Right lobe of liver (tissue), 6 donors: ENCODE measurements at regions not wholly inside any gene's neighbourhood (a gene's known extent, or its start where the extent isn't known, plus 50 kb on each side); places are given as distances from the start of the nearest gene placed in this dataset.
"Not testable (repeated sequence)": the region's sequence is repeated elsewhere in the genome, so short reads cannot be mapped to it uniquely, and the experiment has no call there.

Experiments
- ATAC-seq, 4 donors: fragments of 200-7000 bp; cut with Tn5 transposase; one replicate each; pipeline ENCODE4 v1.9.1; 2020; ENCODE audit warnings: mild to moderate bottlenecking in 4 of 4, moderate library complexity in 4 of 4
- DNase-seq, 3 donors: peaks; one replicate each; pipeline ENCODE4 v3.0.0-alpha.2; 2020
- H3K27ac ChIP-seq, 3 donors: fragments of 200-600 bp; one replicate each; pipeline ENCODE4 v1.8.0; 2022
- H3K27me3 ChIP-seq, 2 donors: fragments of 200-600 bp; one replicate each; pipeline ENCODE4 v1.8.0; 2022
- H3K36me3 ChIP-seq, 4 donors: fragments of 200-600 bp; sonication (generic) in 1 of 4; one replicate each; pipeline versions ENCODE4 v1.5.1 to v1.8.0; 2017 to 2022; ENCODE audit warnings: control low read depth in 1 of 4
- H3K4me1 ChIP-seq, 4 donors: fragments of 200-600 bp; sonication (generic) in 1 of 4; one replicate each; pipeline versions ENCODE4 v1.5.1 to v1.8.0; 2017 to 2022; ENCODE audit warnings: control low read depth in 1 of 4
- H3K4me3 ChIP-seq, 3 donors: fragments of 200-600 bp; one replicate each; pipeline ENCODE4 v1.8.0; 2022
- H3K9me3 ChIP-seq, 4 donors: fragments of 200-600 bp; sonication (generic) in 1 of 4; one replicate each; pipeline versions ENCODE4 v1.5.1 to v1.8.0; 2017 to 2022; ENCODE audit warnings: control low read depth in 1 of 4
- POLR2A ChIP-seq: fragments of 450-650 bp; IDR thresholded peaks from one replicate; pipeline ENCODE4 v1.6.1; 2017; ENCODE audit warnings: antibody characterized with exemption, mild to moderate bottlenecking
- WGBS: methylation state at CpG from one replicate; pipeline ENCODE4 v1.1.6; 2018; ENCODE audit warnings: low coverage, low lambda C conversion rate; ENCODE audit not compliant: insufficient coverage; ENCODE audit errors: missing lambda C conversion rate; 5-methylcytosine and 5-hydroxymethylcytosine counted together
- intact Hi-C, 2 donors: fragments of 100-400 bp; cut with DNase I; formaldehyde crosslinking; loops; one replicate each; pipeline versions ENCODE4 v1.11.2 to v1.14.1; 2022
- TF ChIP-seq, protein P1 (sequence below), 4 donors: fragments of 200-600 bp in 3 of 4; fragments of 450-650 bp in 1 of 4; IDR thresholded peaks; one replicate each; pipeline versions ENCODE4 v1.5.1 to v1.8.0; 2016 to 2022; ENCODE audit warnings: antibody characterized with exemption in 4 of 4, mild to moderate bottlenecking in 2 of 4
- donor health status: DM: no; HTN: yes; CAD: no.
- donor health status: DM: no; HTN: no; CAD: no.
- donor health status: DM: no; HTN: no; CAD: no.
- donor health status: DM: no; HTN: yes; CAD: no.
- donor health status: DM: no; HTN: yes; CAD: no.

DNA sequence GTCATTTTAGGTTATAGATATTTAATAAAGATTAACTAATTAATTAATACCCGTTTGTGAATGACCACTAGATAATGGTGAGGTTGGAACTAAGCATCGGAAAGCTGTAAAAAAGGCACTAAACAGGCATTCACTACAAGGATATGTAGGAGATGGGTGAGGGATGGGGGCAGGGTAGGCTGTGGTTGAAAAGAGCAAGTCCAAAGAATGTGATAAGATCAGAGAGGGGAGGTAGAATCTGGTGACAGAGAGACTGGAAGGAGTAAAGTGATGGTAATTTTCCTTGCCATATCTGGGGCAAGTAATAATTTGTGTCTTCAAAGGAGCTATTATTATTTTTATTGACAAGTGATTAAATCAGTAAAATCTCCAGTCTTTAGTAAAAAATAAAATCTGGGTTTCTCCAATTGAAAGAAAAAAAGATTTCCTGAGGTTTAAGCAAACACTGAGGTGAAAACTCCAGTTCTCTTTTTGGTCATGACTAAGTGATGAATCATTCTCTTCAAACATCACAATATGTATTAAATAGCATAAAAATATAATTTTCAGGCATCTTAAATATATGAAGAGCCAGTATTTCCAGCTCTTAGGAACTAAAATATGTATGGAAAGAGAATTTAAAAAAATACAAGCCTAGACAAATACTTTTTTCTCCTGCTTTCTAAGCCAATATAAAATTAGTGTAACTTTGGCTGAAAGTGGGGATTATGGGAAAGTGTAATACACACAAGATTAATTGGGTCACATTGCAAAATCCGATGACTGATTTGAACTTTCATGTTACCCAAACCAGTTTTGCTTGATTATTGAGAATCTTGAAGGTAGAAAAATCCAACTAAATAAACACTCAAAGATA is 259.1 kb upstream of the RBMS1 start:
- H3K9me3 ChIP-seq, result peaks cover 0 to 8% (median 1%) of the 10 kb centered on the region in 4 donors
- no peak for ATAC-seq
- TF ChIP-seq POLR2A, result no peak
- TF ChIP-seq, protein P1, sequence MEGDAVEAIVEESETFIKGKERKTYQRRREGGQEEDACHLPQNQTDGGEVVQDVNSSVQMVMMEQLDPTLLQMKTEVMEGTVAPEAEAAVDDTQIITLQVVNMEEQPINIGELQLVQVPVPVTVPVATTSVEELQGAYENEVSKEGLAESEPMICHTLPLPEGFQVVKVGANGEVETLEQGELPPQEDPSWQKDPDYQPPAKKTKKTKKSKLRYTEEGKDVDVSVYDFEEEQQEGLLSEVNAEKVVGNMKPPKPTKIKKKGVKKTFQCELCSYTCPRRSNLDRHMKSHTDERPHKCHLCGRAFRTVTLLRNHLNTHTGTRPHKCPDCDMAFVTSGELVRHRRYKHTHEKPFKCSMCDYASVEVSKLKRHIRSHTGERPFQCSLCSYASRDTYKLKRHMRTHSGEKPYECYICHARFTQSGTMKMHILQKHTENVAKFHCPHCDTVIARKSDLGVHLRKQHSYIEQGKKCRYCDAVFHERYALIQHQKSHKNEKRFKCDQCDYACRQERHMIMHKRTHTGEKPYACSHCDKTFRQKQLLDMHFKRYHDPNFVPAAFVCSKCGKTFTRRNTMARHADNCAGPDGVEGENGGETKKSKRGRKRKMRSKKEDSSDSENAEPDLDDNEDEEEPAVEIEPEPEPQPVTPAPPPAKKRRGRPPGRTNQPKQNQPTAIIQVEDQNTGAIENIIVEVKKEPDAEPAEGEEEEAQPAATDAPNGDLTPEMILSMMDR (IDR thresholded peaks at IDR 0.05), result no peak
- no peak for DNase-seq
- H3K27me3 ChIP-seq, result no peaks in the 10 kb centered on the region
- H3K4me1 ChIP-seq, result no peaks in the 10 kb centered on the region
- no peaks in the 10 kb centered on the region for H3K36me3 ChIP-seq
- intact Hi-C loops, result no loop called here
- no peak overlapping the region for H3K4me3 ChIP-seq
- 44% methylated on average over 3 of the region's 3 CpGs for WGBS
- no peak overlapping the region for H3K27ac ChIP-seq

DNA sequence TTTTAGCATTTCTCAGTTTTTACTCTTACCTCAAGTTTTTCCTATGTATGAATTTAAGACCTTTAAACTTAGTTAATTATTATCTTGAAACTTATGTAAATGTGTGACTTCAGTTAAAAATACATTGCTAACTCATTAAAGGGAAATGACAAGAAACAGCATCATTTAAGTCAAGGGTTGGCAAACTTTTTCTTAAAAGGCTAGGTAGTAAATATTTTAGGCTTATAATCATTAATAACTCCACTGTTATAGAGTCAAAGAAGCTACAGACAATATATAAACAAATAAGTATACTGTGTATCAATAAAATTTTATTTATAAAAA is 259.7 kb upstream of the RBMS1 start:
- no peak for ATAC-seq
- Histone ChIP-seq H3K27ac (no peak overlapping the region), H3K4me3 (no peak overlapping the region), H3K4me1 (no peaks in the 10 kb centered on the region), H3K27me3 (no peaks in the 10 kb centered on the region), H3K36me3 (no peaks in the 10 kb centered on the region), H3K9me3 (peaks cover 0 to 8% (median 1%) of the 10 kb centered on the region in 4 donors)
- no peak for DNase-seq
- no peak for TF ChIP-seq POLR2A
- TF ChIP-seq, protein P1 (IDR thresholded peaks at IDR 0.05), result no peak
- intact Hi-C loops, result no loop called here

DNA sequence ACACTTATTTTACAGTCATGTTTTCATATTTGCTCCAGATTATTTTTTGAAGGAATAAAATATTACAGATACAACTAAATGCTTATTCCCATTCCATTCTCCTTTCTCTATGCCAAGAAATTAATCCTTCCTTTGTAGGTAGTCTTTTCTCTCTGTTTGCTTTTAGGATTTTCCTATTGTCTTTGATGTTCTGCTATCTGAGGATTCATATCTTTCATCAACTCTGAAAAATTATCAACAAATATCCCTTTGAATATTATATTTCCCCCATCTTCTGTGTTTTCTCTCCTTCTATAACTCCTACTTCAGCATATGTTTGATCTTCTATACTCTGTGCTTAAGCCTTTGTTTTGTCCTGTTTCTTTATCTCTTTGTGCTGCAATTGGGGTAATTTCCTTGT is 260.4 kb upstream of the RBMS1 start:
- H3K27me3 ChIP-seq, result no peaks in the 10 kb centered on the region
- no peak overlapping the region for H3K4me3 ChIP-seq
- DNase-seq (no peak), ATAC-seq (no peak)
- no peaks in the 10 kb centered on the region for H3K36me3 ChIP-seq
- TF ChIP-seq POLR2A, result no peak
- TF ChIP-seq, protein P1 (IDR thresholded peaks at IDR 0.05), result no peak
- no peaks in the 10 kb centered on the region for H3K4me1 ChIP-seq
- H3K27ac ChIP-seq, result no peak overlapping the region
- intact Hi-C loops, result no loop called here
- H3K9me3 ChIP-seq, result peaks cover 0 to 8% (median 1%) of the 10 kb centered on the region in 4 donors

DNA sequence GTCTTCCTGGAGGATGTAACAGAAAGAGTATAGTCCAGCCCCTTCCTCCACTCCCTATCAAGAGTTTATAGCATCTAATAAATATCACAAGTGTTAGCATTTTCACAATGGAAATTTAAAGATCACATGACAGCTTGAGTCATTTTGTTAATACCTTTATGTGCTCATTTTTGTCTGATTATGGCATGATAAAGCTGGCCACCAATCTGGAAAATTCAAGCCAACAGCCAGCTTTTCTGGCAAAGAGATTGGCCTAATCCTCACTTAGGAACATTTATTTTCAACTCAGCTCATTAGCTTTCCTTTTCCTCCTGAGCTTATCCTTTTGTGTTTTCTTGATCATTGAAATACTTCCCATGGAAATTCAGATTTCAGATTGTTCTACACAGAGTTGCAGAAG is 262.9 kb upstream of the RBMS1 start:
- Histone ChIP-seq H3K27me3 (no peaks in the 10 kb centered on the region), H3K9me3 (peaks cover 0 to 8% (median 1%) of the 10 kb centered on the region in 4 donors), H3K4me3 (no peak overlapping the region), H3K27ac (no peak overlapping the region), H3K36me3 (no peaks in the 10 kb centered on the region), H3K4me1 (no peaks in the 10 kb centered on the region)
- ATAC-seq, result no peak
- TF ChIP-seq POLR2A, result no peak
- TF ChIP-seq, protein P1 (IDR thresholded peaks at IDR 0.05), result no peak
- no peak for DNase-seq
- intact Hi-C loops, result no loop called here

DNA sequence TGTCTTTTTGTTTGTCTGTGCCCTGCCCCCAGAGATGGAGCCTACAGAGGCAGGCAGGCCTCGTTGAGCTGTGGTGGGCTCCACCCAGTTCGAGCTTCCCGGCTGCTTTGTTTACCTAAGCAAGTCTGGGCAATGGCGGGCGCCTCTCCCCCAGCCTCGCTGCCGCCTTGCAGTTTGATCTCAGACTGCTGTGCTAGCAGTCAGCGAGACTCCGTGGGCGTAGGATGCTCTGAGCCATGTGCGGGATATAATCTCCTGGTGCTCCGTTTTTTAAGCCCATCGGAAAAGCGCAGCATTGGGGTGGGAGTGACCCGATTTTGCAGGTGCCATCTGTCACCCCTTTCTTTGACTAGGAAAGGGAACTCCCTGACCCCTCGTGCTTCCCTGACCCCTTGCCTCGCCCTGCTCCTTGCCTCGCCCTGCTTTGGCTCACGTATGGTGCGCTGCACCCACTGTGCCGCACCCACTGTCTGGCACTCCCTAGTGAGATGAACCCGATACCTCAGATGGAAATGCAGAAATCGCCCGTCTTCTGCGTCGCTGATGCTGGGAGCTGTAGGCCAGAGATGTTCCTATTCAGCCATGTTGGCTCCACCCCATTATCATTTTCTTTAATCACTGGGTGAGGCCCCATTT is 269.0 kb upstream of the RBMS1 start:
- intact Hi-C loops, ATAC-seq, DNase-seq: not testable (repeated sequence)

More for the DNA sequence above, 269.0 kb upstream of the RBMS1 start:
- not testable (repeated sequence) for H3K4me1 ChIP-seq, H3K36me3 ChIP-seq, H3K27me3 ChIP-seq, H3K4me3 ChIP-seq, H3K9me3 ChIP-seq, H3K27ac ChIP-seq
- 91% methylated on average over 5 of the region's 26 CpGs for WGBS
